ENCODE measurements at regions not wholly inside any gene's neighbourhood (a gene's known extent, or its start where the extent isn't known, plus 50 kb on each side); places are given as distances from the start of the nearest gene placed in this dataset.
"Not testable (repeated sequence)": the region's sequence is repeated elsewhere in the genome, so short reads cannot be mapped to it uniquely, and the experiment has no call there.

GRCh38 chr14:104398656-104399055 lies 180.9 kb upstream of the C14orf180 start:
- DNase-seq (ENCODE audit: low spot score) = no peak

- no peak for DNase-seq (ENCODE audit: low spot score)
Measured at GRCh38 chr14:104399432-104400155, 180.0 kb upstream of the C14orf180 start.

DNA sequence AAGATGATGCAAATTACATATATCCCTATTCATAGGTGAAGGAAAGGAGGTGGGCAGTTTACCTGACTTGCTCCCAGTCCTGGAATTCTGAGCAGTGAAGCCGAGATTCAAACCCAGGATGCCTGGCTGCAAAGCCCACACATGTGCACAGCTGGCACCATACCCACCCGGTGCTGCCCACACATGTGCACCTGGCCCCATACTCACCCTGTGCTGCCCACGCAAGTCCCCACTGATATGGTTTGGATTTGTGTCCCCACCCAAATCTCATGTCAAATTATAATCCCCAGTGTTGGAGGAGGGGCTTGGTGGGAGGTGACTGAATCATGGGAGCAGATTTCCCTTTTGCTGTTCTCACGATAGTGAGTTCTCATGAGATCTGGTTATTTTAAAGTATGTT lies 179.2 kb upstream of the C14orf180 start:
- no peak for DNase-seq (ENCODE audit: low spot score)

GRCh38 chr14:104401785-104402184 lies 177.8 kb upstream of the C14orf180 start:
- no peak for DNase-seq (ENCODE audit: low spot score)

GRCh38 chr14:104402303-104402702 lies 177.3 kb upstream of the C14orf180 start:
- DNase-seq (ENCODE audit: low spot score) = not testable (repeated sequence)

- no peak for DNase-seq (ENCODE audit: low spot score)
Measured at GRCh38 chr14:104403421-104404220, 175.9 kb upstream of the C14orf180 start.

DNA sequence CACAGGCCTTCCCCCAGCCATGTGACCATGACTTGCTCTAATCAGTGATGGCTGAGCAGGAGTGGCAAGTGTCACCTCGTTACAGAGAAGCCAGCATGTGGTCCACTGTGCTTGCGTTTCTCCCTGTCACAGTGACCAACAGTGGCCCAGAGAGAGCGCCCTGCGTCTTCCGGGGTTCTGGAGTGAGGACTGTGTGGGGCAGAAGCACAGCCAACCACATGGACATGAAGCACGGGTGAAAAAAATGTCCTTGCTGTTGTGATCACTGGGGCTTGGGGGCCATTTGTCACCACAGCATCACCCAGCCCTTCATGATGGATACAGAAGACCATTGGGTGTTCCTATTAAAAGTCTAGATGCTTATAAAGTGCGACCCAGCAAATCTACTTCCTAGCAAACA lies 174.6 kb upstream of the C14orf180 start:
- DNase-seq (ENCODE audit: low spot score) = no peak

- no peak for DNase-seq (ENCODE audit: low spot score)
Measured at GRCh38 chr14:104405360-104406226, 174.0 kb upstream of the C14orf180 start.

DNA sequence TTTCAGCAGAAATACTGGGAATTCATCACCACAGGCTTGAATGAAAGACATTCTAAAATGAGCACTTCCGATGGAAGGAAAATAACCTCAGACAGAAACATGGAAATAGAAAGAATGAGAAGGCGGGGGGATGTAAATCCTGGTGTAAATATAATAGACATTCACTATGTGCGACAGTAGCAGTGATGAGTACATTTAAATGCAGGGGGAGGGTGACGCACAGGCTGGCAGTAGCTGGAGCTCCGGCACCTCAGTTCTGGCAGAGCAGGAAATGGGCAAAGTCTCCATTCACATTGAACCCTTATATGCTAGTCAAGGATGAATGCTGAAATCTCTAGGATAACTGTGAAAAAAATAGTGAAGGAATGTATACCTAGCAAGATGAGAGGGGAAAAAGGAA lies 172.7 kb upstream of the C14orf180 start:
- no peak for DNase-seq (ENCODE audit: low spot score)

DNA sequence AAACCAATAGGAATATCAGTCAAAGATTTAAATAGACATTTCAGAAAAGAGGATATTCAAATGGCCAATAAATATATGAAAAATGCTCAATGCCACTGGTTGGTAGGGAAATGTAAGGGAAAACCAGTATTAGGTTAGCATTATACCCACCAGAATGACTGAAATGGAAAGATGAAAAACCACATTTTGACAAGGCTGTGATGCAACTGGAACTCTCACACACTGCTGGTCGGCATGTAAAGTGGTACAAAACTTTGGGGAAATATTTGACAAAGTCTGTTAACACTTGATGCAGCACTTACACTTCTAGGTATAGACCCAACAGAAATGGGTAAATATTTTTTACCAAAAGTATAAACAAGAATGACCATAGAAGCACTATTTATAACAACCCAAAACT lies 163.2 kb upstream of the C14orf180 start:
- no peak for DNase-seq (ENCODE audit: low spot score)

DNA sequence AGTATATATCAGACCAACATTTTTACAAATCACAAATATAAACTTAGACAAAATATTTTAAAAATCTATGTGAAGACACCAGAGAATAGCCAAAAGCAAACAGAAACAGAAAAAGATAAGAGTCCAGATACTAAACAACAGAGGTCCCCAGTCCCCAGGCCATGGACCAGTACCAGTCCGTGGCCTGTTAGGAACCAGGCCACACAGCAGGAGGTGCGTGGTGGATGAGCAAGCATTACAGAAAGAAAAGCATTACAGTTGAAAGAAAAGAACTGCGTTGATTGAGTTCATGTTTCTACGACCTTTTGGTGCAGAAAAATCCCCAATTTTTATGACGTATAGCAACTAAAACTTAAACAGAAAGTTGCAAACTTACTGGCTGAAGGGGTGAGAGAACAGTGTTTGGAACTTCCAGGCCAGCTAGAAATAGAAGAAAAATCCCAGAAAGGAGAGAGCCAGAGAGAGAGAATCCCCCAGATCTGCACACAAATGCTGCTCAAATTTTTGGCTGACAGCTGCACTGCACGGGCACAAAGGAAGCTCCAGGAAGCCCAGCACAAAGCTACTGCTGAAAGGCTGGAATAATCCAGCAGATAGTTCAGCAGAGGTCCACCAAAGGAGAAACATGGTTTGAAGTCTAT lies 159.6 kb upstream of the C14orf180 start:
- no peak for DNase-seq (ENCODE audit: low spot score)

- not testable (repeated sequence) for DNase-seq (ENCODE audit: low spot score)
Measured at GRCh38 chr14:104420523-104420922, 159.0 kb upstream of the C14orf180 start.

GRCh38 chr14:104420990-104421389 lies 158.6 kb upstream of the C14orf180 start:
- DNase-seq (ENCODE audit: low spot score) = no peak

GRCh38 chr14:104421401-104421821 lies 158.2 kb upstream of the C14orf180 start:
- DNase-seq (ENCODE audit: low spot score) = no peak

DNA sequence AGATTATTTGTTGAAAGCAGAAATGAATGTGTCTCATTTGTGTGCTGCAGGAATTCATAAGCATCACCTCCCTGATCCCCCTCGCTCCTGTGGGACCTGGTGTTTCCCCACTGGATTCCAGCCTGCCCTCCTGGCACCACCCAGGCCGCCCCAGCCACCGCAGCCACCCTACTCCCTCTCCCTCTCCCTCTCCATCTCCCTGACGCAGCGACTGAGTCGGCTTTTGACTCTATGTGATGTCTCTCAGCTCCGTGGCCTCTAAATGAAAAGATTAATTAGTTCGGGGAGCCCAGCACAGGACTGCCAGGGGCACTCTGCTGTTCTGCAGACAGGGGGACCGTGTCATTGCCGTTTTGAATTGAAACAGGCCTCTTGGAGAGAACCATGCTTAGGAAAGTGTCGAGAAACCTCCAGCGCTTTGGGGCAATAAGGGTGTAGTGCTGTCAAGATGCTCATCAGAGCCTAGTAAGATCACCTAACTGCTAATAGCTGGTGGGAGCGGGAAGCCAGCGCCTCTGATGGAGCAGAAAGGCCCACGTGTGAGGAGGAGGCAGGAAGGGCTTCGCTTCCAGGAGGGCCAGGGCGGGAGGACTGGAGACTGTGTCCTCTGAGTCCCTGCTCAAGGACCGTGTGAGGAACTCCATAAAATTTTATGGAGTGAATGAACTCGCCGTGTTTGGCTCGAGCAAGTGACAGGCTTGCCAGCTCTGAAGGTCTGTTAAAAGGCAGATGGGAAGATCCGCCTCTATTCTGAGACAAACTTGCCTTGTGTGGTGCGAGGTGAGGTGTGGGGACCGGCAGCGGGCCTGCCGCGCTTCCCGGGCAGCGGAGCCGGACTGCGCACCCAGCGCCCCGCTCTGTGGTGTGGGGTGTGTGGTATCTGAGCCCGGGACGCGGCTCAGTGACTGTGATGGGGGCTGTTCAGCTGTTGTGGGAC lies 157.4 kb upstream of the C14orf180 start:
- no peak for DNase-seq (ENCODE audit: low spot score)

GRCh38 chr14:104422837-104423681 lies 156.5 kb upstream of the C14orf180 start:
- DNase-seq (ENCODE audit: low spot score) = no peak

DNA sequence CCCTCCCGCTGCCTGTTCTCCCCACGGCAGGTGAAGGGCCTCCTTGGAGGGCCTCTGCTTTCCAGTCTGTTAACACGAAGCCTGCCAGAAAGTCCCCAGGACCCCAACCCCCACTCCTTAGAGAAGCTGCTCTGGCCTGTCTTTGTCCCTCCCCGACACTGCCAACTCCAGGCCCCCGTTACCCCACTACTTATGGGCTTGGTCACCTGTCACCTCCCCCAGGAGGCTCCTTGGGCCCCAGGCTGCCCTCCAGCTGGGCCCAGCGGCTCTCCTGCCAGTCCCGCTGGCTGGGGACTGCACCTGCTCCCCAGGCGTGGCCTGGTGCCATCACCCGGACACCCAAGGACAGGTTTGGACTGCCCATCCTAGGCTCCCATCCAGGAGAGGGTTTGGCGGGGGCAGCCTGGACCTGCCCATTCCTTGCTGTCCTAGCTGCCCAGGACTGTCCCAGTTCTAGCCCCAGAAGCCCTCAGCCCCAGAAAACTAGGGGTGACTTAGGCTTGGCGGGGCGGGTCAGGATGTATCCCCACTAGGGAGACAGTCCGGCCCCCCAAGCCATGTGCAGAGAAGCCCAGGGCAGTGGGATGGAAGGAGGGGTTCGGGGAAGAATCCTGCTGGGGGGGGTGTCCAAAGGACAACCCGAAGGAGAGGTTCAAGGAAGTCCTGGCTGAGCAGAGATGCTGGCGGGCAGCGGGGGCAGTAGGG lies 155.7 kb upstream of the C14orf180 start:
- no peak for DNase-seq (ENCODE audit: low spot score)

GRCh38 chr14:104424406-104425072 lies 155.0 kb upstream of the C14orf180 start:
- DNase-seq (ENCODE audit: low spot score) = peak; percentile 58
